Fibroblast of gingiva (primary cell): ENCODE measurements at regions not wholly inside any gene's neighbourhood (a gene's known extent, or its start where the extent isn't known, plus 50 kb on each side); places are given as distances from the start of the nearest gene placed in this dataset.
"Not testable (repeated sequence)": the region's sequence is repeated elsewhere in the genome, so short reads cannot be mapped to it uniquely, and the experiment has no call there.

Experiments used
- DNase-seq: peaks from one replicate; pipeline ENCODE4 v3.0.0-alpha.2; 2011; ENCODE audit warnings: low read depth

DNA sequence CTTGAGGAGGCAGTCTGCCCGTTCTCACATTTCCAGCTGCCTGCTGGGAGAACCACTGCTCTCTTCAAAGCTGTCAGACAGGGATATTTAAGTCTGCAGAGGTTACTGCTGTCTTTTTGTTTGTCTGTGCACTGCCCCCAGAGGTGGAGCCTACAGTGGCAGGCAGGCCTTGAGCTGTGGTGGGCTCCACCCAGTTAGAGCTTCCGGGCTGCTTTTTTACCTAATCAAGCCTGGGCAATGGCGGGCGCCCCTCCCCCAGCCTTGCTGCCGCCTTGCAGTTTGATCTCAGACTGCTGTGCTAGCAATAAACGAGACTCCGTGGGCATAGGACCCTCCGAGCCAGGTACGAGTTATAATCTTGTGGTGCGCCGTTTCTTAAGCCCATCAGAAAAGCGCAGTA is 414.6 kb upstream of the GRIN3A start:
- DNase-seq, result not testable (repeated sequence)

DNA sequence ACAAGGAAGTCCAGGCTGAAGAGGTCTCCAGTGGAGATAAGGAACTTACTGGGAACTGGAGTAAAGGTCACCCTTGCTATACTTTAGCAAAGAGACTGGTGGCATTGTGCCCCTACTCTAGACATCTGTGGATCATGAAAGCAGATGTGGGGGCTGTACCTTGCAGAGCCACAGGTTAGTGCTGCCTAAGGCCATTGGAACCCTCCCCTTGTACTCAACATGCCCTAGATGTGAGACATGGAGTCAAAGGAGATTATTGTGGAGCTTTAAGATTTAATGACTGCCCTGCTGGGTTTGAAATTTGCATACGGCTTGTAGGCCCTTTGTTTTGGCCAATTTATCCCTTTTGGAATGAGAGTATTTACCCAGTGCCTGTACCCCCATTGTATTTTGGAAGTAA is 397.3 kb upstream of the GRIN3A start:
- no peak for DNase-seq

DNA sequence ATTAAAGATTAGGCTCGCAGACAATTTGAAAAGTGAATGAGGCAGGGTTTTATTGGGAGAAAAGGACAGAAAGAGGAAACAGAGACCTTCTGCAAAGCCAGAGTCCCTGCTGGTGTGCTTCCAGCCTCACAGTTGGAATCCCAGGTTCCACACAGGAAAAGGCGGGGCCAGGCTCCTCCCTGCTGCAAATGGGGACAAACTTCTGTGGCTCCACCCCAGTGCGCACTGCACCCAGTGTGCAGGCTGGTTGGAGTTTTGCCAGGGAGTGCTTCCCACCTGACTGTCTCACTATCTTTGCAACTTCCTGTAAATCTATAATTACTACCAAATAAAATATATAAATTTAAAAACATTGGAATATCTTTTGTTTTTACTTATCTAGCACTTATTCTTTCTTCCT is 386.0 kb upstream of the GRIN3A start:
- DNase-seq, result no peak

DNA sequence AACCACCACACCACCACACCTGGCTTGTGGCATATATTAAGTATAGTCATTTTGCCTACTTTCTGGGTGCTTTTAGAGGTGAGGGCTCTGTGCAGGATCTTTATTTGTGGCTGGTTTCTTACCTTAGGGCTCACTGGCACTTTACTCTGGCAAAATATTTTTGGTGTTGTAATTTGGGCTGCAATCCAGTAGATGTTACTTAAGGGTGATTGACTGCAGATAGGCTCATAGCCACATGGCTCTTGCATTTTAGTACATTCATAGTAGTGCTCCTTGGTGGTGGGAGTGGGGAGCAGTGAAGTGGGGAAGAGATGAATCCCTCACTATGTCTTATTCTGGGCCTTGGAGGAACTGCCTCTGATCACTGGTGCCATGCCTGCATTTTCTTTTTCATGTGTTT is 376.1 kb upstream of the GRIN3A start:
- DNase-seq, result no peak

DNA sequence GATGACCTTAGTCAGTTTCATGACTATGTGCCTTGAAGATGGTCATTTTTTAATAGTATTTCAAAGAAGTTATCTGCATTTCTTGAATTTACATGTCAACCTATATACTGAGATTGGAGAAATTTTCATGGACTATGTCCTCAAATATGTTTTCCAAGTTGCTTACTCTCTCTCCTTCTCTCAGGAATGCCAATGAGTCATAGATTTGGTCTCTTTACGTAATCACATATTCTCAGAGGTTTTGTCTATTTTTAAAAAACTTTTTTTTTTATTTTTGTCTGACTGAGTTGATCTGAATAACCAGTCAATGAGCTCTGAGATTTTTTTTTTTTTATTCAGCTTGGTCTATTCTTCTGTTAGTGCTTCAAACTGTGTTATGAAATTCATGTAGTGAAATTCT is 374.7 kb upstream of the GRIN3A start:
- no peak for DNase-seq

DNA sequence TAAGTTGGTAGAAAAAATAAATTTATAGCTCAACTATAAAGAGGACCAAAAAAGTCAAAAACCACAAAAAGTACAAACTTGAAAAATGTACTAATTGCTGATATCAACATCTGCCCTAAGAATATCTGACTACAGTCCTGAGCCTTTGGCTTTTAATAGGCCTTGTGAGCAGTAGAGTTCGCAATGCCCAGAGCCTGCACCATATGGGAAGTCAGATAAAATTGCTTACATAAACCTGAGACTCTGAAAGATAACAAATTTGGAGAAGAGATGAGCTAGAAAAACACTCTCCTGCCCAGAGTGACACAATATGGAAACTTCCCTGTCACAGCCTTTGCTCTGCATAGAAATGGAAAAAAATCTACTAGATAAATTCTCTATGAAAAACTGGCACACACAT is 368.0 kb upstream of the GRIN3A start:
- DNase-seq, result no peak

DNA sequence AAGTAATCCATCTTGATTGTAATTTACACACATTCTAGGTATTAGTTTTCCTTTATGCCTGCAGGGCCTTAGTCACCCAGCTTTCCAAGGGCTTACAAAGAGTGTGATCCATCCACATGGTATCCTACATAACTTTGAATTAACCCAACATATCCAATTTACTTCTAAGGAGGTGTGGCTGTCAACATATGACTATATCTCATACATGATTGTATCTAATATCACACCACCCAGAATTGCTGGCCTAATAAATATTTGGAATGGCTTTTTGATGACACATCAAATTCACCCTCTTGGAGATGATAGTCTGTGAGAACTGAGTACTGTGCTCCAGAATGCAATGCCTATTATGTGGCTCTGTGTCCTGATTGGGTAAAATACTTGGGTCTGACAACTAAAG is 363.3 kb upstream of the GRIN3A start:
- DNase-seq, result no peak

DNA sequence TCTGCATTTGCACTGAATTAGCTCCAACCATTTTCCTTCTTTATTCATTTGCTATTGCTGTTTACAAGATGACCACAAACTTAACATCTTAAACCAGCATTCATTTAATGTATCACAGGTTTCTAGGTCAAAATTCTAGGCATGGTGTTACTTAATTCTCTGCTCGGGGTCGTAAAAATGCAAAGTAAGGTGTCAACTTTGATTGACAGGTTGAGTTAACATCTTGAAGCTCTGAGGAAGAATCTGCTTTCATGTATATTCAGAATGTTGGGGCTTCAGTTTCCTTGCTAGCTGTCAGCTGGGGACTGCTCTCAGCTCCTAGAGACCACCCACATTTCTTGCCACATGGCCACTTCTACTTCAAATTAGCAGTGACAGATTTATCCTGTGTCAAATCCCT is 348.7 kb upstream of the GRIN3A start:
- no peak for DNase-seq

DNA sequence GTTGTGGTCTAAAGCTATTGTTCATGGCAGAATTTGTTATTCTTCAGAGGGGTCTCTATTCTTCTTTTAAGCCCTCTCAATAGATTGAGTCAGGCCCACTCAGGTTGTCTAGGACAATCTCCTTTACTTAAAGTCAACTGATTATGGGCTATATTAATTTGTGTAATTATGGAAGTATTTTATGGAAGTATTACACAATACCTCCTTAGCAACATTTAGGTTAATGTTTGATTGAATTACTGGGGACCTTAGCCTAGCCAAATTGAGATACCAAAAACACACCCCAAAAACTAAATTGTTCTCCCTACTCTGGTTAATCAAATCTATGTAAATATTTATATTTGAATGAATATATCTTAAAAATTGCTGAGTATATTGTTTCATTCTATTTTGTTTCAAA is 347.1 kb upstream of the GRIN3A start:
- no peak for DNase-seq

DNA sequence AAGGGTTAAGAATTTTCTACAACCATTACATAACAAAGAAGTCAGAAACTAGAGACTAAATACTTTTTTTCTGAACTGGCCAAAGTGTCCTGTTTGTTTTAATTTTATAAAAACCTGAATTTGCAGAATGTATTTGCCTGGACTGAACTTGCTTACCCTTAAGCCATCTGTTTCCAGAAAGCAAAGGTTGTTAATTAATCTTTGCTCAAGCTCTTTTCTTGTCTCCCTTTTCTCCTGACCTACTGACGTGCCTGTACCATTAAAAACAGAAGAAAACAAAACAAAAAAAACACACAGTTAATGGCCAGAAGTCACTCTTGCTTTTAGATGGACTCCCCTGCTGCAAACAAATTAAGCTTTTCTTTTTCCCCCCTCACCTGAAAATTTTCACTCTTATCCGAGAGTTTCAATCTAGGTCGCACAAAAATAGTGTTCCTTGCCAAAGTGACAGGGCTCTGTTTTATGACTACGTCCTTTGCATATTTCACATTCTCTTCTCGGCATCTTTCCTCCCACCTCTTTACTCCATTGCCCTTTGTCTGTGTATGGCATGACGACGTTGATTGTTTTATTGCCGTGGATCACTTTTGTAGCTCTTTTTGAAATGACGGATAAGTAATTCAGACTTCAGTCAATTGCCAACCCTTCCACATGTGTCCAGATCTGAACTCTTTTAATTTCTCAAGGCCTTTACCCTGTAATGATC is 333.8 kb upstream of the GRIN3A start:
- no peak for DNase-seq

DNA sequence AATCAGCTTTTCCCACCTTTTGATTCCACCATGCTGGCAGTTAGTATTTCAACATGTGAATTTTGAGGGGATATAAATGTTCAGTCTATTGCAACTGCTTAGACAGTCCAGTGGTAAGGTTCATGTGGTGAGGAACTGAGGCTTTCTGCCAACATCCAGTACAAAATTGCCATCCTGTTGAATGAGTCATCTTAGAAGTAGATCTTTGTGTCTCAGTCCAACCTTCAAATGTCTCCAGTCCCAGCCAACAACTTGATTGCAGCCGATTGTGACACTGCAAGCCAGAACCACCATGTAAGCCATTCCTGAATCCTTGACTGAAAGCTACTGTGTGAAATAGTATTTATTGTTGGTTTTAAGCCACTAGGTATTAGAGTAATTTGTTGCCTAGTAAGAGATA is 331.5 kb upstream of the GRIN3A start:
- peak; percentile 14 for DNase-seq

DNA sequence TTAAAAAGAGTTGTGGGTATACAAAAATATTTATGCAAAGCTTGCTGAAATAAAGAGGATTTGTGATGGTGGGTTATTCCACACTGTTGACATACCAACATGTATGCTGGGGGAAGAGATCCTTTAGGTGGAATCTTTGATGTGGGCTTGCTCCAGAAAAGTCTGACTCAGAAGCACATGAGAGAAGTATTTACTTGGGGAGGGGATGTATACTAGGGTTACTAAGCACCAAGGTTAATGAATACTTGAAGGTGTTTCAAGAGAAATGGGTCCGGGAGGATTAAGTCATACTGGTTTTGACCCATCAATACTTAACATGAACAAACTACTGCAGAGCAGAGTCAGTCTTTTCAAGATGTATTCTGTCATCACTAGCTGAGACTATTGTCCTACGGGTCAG is 316.4 kb upstream of the GRIN3A start:
- no peak for DNase-seq

DNA sequence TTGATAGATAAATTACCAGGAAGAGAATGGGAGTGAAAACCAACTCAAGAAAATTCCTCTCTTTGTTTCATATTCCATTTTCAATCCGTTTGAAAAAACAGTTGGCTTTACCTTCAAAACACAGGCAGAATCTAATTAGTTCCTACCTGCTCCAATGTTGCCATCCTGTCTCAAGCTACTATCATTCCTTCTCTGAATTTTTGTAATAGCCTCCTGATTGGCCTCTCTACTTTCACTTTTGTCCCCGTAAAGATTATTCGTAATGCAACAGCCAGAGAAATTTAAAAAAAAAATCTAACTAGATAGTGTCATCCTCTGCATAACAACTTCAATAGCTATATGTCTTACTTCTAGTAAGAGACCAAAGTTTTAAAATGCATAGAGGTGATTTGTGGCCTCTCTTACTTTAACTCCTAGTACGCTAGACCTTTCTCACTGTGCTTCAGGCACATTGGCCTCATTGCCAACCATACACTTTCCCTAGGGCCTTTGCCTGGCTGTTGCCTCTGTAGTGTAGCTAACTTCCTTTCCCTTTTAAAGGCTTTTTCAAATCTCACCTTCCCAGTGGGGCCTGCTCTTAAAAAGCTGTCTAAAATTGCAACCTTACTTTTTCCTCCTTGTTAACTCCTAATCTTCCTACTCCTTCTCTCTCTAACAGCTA is 311.3 kb upstream of the GRIN3A start:
- no peak for DNase-seq

DNA sequence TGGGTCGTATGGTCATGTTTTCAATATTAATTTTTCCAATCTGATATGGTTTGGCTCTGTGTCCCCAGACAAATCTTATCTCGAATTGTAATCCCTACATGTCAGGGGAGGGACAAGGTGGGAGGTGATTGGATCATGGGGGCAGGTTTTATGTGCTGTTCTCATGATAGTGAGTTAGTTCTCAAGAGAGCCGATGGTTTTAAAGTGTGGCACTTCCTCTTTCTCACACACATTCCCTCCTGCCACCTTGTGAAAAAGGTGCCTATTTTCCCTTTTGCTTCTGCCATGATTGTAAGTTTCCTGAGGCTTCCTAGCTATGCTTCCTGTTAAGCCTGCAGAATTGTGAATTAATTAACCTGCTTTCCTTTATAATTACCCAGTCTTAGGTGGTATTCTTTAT is 309.1 kb upstream of the GRIN3A start:
- no peak for DNase-seq

DNA sequence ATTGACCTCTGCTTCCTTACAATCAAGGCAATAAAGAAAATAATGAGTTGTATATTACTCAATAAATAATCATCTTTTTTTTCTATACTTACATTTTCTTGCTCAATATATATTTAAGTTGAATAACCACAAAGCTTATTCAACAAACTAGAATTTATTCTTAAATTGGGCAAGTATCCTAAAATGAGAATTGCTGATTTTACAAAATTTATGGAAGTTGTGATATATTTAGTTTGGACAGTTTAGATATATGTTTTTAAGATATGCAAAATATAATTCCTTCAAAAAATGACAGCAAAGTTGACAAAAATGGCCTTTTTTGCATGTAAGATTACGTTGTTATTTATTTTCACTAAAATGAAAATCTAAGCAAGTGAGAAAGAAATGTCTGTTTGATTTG is 305.7 kb upstream of the GRIN3A start:
- DNase-seq, result no peak

DNA sequence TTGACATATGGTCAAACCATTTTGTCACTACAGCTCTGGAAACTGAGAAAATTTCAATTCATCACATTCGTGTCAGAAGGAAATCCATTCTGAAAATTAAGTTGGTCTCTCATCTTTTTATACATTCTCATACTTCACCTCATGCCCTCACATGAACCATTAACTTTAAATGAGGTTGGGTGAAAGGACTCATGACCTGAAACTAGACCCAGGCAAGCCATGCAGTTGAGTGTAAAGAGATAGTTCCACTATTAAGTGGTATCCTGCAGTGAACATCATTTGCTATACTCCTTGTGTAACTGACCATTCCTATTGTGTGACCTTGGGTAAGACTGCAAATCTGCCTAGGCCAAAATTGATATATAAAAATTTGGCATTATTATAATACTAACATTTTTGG is 299.6 kb upstream of the GRIN3A start:
- no peak for DNase-seq

DNA sequence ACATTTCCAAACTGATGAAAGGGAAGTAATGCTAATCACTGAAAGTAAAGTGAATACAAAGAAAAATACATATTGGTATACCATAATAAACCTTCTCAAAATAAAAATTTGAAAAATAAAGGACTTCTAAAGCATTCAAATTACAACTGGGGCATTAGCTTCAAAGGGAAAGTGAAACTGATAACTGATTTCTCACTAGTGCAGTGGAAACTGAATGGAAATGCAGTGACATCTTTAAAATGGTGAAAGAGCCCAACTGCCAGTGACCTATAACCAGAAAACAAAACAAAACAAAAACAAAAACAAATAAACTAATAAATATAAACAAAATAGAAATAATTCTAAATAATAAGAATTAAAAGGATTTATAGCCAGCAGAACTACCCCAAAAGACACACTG is 297.5 kb upstream of the GRIN3A start:
- no peak for DNase-seq

DNA sequence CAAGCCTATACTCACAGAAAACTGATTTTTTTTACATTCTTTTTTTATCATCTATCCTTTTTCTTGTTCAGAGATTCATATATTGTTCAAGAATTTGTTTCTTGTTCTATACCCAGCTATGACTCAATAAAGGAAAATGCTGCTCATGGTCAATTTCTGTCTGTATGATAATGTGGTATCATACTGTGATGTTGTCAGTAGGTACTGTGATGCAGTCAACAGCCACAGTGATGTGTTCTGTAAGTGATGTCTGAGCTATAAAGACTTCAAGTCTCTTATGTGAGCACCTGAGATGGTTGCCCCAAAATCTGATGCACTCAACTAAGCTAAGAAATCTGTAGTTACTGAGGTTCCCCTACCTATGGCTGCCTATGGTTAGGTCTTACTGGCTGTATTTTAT is 294.2 kb upstream of the GRIN3A start:
- DNase-seq, result no peak

DNA sequence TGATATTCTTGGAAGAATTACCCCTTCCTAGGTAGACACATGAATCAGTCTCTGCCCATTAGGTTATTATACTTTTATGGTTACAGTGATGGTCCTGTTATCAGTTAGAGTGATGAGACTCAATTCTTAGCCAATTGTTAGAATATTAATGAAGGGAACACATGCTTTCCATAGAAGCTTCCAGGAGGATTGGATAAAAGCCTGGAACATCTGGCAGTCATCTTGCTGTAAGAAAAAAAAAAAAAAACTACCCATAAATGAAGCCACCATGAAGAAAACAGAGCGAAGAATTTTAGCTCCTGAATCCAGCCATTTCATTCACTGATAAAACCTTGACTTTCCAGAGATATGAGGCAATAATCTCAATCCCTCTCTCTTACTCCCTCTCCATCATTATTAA is 262.5 kb upstream of the GRIN3A start:
- DNase-seq, result no peak

DNA sequence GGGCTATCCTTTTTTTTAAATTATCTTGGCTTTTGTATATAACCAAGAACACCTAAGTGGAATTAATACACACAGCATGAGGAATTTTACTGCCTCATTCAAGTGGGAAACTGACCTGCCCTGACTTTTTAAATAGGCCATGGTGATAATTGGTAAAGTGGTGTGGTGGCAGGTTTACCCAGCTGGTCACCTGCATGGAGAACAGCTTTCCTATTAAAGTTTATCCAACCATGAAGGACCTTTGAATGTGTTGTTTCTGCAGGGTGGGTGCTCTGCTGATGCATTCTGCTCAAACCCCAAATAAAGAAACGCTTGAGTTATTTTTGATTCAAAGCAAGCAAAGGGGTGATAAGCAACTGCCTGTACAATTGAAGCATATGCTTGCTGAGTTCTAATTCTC is 261.0 kb upstream of the GRIN3A start:
- DNase-seq, result no peak

DNA sequence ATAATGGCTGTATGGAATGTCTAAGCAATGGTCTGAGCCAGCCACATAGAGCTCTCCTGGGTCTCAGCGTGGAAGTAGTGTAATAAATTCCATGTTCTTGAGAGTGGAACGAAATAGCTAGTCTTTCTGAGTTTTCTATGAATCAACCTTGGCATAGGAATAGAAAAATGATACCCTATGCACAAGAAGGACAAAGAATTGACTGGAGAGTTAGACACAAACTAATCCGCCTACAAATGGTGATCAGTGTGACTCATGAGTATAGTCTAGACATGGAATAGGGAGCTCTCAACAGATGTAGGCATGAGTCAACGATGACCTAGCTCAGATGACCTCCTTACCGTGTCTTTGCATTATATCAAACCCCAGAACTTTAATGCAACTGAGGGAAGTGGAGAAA is 256.8 kb upstream of the GRIN3A start:
- peak; percentile 9 for DNase-seq

DNA sequence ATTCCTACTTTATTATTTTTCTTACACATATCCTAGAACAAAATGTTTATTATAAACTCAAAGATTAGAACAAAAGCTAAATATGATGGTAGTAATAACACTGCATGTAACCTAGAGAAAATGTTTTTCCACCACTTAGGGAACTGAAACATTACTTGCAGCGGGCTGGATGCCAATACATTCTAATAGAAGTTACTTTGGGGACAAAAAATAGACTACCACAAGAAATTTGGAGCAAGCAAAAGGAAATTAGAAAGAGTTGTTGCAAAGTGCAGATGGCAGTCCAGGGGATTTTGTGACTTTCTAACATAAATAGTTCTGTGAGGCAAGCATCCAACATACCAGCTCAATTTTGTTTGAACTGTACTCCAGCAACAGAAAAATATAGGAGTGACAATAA is 255.3 kb upstream of the GRIN3A start:
- DNase-seq, result no peak

DNA sequence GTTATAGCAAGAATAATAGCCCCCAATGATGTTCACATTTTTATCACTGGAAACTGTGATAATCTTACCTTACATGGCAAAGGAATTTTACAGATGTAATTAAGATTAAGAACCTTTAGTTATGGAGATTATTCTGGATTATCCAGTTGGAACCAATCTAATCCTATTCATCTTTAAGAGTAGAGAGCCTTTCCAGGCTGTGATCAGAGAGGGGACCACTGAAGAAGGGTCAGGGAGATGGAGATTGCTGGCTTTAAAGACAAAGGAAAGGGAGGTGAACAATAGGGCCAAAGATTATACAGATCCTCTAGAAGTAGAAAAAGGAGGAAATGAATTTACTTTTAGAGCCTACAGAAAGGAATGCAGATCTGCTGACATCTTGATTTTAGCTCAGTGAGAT is 253.5 kb upstream of the GRIN3A start:
- no peak for DNase-seq

DNA sequence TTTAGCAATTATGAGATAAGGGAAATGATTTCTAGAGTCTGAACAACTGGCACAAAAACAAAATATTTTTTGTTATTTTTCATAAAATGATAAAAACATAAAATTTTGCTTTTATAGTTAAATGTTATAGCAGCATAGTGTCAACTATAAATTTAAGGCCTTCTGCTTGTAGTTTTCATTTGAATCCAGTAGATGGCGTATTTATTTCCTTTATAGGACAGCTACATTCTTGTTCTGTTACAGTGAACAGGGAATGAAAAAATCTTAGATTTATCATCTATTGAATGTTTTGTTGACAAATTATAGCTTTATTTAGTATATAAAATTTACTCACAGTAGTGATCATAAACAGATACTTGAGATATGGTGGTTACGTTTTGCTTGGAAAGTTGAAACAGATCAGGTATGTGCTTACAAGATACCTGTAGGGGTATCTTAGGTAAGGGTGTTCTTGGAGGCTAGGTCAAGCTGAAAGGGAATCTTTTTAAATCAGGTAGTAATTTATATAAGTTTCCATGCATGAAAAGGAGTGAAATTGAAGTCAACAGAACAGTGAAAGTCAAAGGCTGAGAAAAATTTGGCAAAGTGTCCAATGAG is 239.3 kb upstream of the GRIN3A start:
- DNase-seq, result peak; percentile 16
